GM18858 (cell line): ENCODE measurements at regions not wholly inside any gene's neighbourhood (a gene's known extent, or its start where the extent isn't known, plus 50 kb on each side); places are given as distances from the start of the nearest gene placed in this dataset.

Experiments
- ATAC-seq: cut with Tn5 transposase; IDR thresholded peaks from one replicate; pipeline ENCODE4 v1.9.1; 2021; ENCODE audit not compliant: unreplicated experiment

- no peak for ATAC-seq
Measured at GRCh38 chr5:109533751-109534272, 124.0 kb upstream of the PJA2 start.

GRCh38 chr5:109532773-109533364 is 123.1 kb upstream of the PJA2 start:
- ATAC-seq, result no peak

- ATAC-seq, result no peak
Measured at GRCh38 chr5:109531262-109531661, 121.5 kb upstream of the PJA2 start.

GRCh38 chr5:109529987-109530386 is 120.2 kb upstream of the PJA2 start:
- no peak for ATAC-seq

- no peak for ATAC-seq
Measured at GRCh38 chr5:109529520-109529919, 119.7 kb upstream of the PJA2 start.

- ATAC-seq, result no peak
Measured at GRCh38 chr5:109524555-109524954, 114.8 kb upstream of the PJA2 start.

- no peak for ATAC-seq
Measured at GRCh38 chr5:109524026-109524425, 114.3 kb upstream of the PJA2 start.

- ATAC-seq, result no peak
Measured at GRCh38 chr5:109522404-109522803, 112.6 kb upstream of the PJA2 start.

- ATAC-seq, result no peak
Measured at GRCh38 chr5:109519416-109519815, 109.6 kb upstream of the PJA2 start.

GRCh38 chr5:109516390-109516789 is 106.6 kb upstream of the PJA2 start:
- no peak for ATAC-seq

GRCh38 chr5:109511980-109512734 is 102.4 kb upstream of the PJA2 start:
- ATAC-seq, result no peak

- no peak for ATAC-seq
Measured at GRCh38 chr5:109506556-109506955, 96.8 kb upstream of the PJA2 start.

GRCh38 chr5:109496112-109496511 is 86.3 kb upstream of the PJA2 start:
- ATAC-seq, result no peak

GRCh38 chr5:109487753-109488420 is 78.1 kb upstream of the PJA2 start:
- no peak for ATAC-seq

- ATAC-seq, result no peak
Measured at GRCh38 chr5:109486200-109486804, 76.5 kb upstream of the PJA2 start.

GRCh38 chr5:109485030-109485429 is 75.3 kb upstream of the PJA2 start:
- no peak for ATAC-seq

- ATAC-seq, result no peak
Measured at GRCh38 chr5:109484597-109484996, 74.8 kb upstream of the PJA2 start.

GRCh38 chr5:109483395-109483971 is 73.7 kb upstream of the PJA2 start:
- ATAC-seq, result no peak

GRCh38 chr5:109482748-109483147 is 73.0 kb upstream of the PJA2 start:
- no peak for ATAC-seq

GRCh38 chr5:109479260-109479860 is 69.6 kb upstream of the PJA2 start:
- ATAC-seq, result no peak

- no peak for ATAC-seq
Measured at GRCh38 chr5:109478830-109479229, 69.1 kb upstream of the PJA2 start.
